Psoas muscle (tissue), 7 donors: ENCODE measurements at regions not wholly inside any gene's neighbourhood (a gene's known extent, or its start where the extent isn't known, plus 50 kb on each side); places are given as distances from the start of the nearest gene placed in this dataset.
"Not testable (repeated sequence)": the region's sequence is repeated elsewhere in the genome, so short reads cannot be mapped to it uniquely, and the experiment has no call there.

ENCODE experiments used
- ATAC-seq, 4 donors: fragments of 200-7000 bp; cut with Tn5 transposase; one replicate each; pipeline ENCODE4 v1.9.1; 2020; ENCODE audit warnings: moderate library complexity in 3 of 4, mild to moderate bottlenecking in 2 of 4
- DNase-seq, 2 donors: peaks; one replicate each; pipeline ENCODE4 v3.0.0-alpha.2; 2020
- H3K27ac ChIP-seq: fragments of 200-600 bp; one replicate; pipeline ENCODE4 v1.8.0; 2022
- H3K27me3 ChIP-seq, 3 donors: fragments of 200-600 bp in 1 of 3; one replicate each; pipeline versions ENCODE4 v1.6.1 to v1.8.0; 2013 to 2022; ENCODE audit warnings: low read length in 2 of 3, mild to moderate bottlenecking in 2 of 3, moderate library complexity in 1 of 3; ENCODE audit not compliant: insufficient read depth in 3 of 3
- H3K36me3 ChIP-seq, 2 donors: fragments of 200-600 bp in 1 of 2; one replicate each; pipeline versions ENCODE4 v1.6.1 to v1.8.0; 2013 to 2022; ENCODE audit warnings: low read depth in 1 of 2, mild to moderate bottlenecking in 1 of 2, moderate library complexity in 1 of 2; ENCODE audit not compliant: insufficient read depth in 1 of 2
- H3K4me1 ChIP-seq: fragments of 200-600 bp; one replicate; pipeline ENCODE4 v1.8.0; 2022
- H3K4me3 ChIP-seq: fragments of 200-600 bp; one replicate; pipeline ENCODE4 v1.8.0; 2022; ENCODE audit warnings: mild to moderate bottlenecking
- H3K9me3 ChIP-seq: fragments of 200-600 bp; one replicate; pipeline ENCODE4 v1.8.0; 2022
- WGBS, 3 donors: extraction: QIAGEN DNeasy Blood & Tissue Kit; methylation state at CpG; one replicate each; pipeline versions ENCODE4 v1.1.6 to v1.1.7; 2013; 5-methylcytosine and 5-hydroxymethylcytosine counted together
- intact Hi-C, 2 donors: fragments of 100-400 bp; cut with DNase I; formaldehyde crosslinking; loops; one replicate each; pipeline versions ENCODE4 v1.11.0 to v1.14.2; 2022
- TF ChIP-seq, protein P1 (sequence below): fragments of 200-600 bp; IDR thresholded peaks from one replicate; pipeline ENCODE4 v1.8.0; 2022; ENCODE audit warnings: antibody characterized with exemption
- donor health status: healthy with polysubstance abuse.
- donor health status: DM: no; HTN: no; CAD: no; lungs with moderate emphysema.
- donor health status: Bipolar disorder and iron deficiency.
- donor health status: healthy.
- donor health status: DM: yes; HTN: yes; CAD: no.
- donor health status: DM: no; HTN: no; CAD: no.
- donor health status: DM: yes; HTN: yes; CAD: no.

DNA sequence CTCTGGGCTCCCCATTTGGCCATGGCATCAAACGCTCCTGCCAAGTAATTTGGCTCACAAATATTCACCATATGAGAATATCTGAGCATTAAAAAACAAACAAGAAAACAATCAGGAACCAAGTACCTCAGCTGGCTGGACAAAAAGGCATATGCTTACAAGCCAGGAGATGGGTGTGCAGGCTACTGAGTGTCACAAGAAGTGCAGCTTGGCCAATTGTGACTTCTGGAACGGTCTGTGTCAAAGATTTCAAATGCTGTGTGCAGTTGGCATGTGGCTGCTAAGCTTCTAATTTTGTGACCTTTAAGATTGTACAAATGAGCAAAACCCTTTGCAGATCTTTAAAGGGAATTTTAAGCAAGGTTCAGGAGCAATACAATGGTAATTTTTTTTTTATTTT, 274.0 kb downstream of the ANAPC1 start:
- H3K4me3 ChIP-seq, H3K27me3 ChIP-seq, H3K36me3 ChIP-seq, H3K27ac ChIP-seq, DNase-seq, H3K9me3 ChIP-seq, H3K4me1 ChIP-seq, intact Hi-C loops: not testable (repeated sequence)
- WGBS, 3 donors = 40 to 50% (median 46%) methylated on average over 2 of the region's 2 CpGs
- ATAC-seq = peak in 2 of 4 donors; percentile 48 to 60

DNA sequence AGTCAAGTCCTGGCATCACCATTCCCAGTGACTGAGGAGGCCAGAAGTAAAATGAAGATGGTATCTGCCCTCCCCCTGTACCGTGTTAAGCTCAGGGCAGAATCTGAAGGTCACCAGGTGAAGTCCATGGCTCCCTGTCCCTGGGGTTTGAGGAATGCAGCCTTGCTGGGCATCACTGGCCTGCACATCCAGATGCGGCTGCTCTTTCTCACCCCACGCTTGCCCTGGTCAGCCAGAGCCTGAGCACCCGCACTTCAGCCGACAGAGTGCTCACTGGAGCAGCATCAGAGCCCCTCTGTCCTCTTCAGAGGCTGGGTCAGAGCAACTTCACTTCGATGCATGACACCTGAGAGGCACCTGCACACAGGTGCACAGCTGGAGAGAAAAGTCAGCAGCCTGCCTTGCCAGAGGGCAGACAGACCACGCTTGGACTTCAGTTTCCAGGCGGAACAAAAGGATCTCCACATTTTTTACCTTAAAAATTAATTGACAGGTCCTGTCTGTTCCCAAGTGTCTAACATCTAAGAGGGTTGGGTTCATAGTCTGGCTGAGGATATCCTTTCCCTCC, 267.3 kb downstream of the ANAPC1 start:
- ATAC-seq (no peak), DNase-seq (no peak)
- no peaks in the 10 kb centered on the region for H3K9me3 ChIP-seq
- WGBS, 3 donors = 91 to 93% (median 91%) methylated on average over 8 of the region's 8 CpGs
- no peak overlapping the region for H3K4me3 ChIP-seq
- TF ChIP-seq, protein P1, sequence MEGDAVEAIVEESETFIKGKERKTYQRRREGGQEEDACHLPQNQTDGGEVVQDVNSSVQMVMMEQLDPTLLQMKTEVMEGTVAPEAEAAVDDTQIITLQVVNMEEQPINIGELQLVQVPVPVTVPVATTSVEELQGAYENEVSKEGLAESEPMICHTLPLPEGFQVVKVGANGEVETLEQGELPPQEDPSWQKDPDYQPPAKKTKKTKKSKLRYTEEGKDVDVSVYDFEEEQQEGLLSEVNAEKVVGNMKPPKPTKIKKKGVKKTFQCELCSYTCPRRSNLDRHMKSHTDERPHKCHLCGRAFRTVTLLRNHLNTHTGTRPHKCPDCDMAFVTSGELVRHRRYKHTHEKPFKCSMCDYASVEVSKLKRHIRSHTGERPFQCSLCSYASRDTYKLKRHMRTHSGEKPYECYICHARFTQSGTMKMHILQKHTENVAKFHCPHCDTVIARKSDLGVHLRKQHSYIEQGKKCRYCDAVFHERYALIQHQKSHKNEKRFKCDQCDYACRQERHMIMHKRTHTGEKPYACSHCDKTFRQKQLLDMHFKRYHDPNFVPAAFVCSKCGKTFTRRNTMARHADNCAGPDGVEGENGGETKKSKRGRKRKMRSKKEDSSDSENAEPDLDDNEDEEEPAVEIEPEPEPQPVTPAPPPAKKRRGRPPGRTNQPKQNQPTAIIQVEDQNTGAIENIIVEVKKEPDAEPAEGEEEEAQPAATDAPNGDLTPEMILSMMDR = no peak
- no peak overlapping the region for H3K27ac ChIP-seq
- intact Hi-C loops = no loop called here
- no peaks in the 10 kb centered on the region for H3K36me3 ChIP-seq
- H3K4me1 ChIP-seq = peaks cover 5% of the 10 kb centered on the region
- H3K27me3 ChIP-seq = no peaks in the 10 kb centered on the region

DNA sequence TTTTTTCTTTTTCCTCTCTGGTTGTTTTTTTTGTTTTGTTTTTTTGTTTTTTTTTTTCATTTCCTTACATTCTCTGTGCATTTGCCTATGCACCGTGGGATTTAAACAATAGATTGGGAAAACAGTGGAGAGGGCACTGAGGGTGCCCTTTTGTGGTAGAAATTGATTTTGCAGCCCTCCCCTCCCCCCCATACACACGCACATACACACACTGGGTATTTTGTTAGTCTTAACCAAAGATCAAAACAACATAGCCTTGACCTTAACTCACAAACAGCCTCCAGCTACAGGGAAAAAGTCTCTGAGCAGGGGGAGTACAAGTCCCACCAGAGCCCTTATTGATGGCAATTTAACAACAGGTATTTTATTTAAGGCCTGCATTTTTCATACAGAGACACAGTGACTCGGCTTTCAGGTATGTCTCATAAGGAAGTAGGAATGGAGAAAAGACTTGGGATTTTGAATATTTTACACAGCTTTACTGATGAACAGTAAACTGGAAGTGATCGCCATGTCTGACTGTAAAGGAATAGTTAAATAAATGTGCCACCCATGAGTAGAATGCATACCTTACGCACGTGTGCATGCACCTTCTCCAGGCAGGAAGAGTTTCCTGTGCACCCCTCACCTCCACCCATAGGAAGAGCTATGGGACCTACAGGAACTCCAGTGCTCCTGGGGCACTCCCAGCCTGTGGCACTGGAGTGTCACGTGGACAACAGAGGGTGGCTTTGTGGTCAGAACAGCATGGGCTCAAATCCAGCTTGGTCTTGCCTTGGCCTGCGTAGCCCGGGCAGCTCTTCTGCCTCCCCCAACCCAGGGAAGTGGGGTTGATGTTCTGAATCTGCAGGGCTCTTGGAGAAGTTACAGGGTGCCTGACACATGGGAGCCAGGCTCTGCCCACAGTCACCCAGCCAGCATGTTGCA, 266.4 kb downstream of the ANAPC1 start:
- 51 to 58% (median 55%) methylated on average over 9 of the region's 9 CpGs for WGBS, 3 donors
- DNase-seq (no peak), ATAC-seq (peak in 3 of 4 donors; percentile 25 to 49 (median 48))
- Histone ChIP-seq H3K36me3 (no peaks in the 10 kb centered on the region), H3K4me1 (peaks cover 9% of the 10 kb centered on the region), H3K4me3 (no peak overlapping the region), H3K27me3 (no peaks in the 10 kb centered on the region), H3K9me3 (no peaks in the 10 kb centered on the region), H3K27ac (no peak overlapping the region)
- intact Hi-C loops = no loop called here
- TF ChIP-seq, protein P1 = no peak

DNA sequence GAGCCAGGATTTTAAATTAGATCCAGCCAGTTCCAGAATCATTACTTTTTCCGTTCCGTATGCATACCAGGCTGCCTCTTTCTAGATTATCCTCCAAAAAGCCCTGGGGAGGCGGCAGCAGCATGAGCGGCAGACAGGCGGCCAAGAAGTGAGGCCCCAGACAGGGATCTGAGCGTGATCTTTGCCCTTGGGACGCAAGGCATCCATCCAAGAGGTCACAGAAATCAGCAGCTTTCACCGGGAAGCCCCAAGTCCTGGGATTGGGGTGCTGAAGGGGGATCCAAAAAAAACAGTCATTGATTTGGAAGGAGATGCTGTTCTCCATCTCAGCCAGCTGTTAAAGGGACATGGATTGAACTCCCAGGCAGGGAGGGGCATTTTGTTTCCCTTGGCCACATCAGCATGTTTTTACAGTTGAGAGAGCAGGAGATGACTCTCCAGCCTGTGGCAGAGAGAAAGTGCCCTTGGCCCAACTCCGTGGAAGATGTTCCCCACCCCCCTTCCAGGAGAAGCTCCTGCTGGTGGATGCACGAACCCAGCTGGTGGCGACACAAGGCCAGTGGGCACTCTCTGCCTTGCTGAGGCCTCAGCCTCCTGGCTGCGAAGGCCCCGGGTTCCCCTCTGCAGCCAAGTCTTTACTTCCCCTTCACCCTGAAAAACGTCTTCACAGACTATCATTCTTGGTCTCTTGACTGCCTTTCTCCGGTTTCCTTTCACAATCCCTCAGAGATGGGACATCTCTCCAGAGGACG, 265.6 kb downstream of the ANAPC1 start:
- no peak for ATAC-seq
- Histone ChIP-seq H3K27me3 (no peaks in the 10 kb centered on the region), H3K36me3 (no peaks in the 10 kb centered on the region), H3K9me3 (no peaks in the 10 kb centered on the region), H3K4me3 (no peak overlapping the region), H3K4me1 (peaks cover 9% of the 10 kb centered on the region), H3K27ac (no peak overlapping the region)
- 49 to 52% (median 50%) methylated on average over 16 of the region's 16 CpGs for WGBS, 3 donors
- intact Hi-C loops = no loop called here
- DNase-seq = peak; percentile 50 to 68
- TF ChIP-seq, protein P1 = no peak
